22Rv1 (cell line): ENCODE measurements at regions not wholly inside any gene's neighbourhood (a gene's known extent, or its start where the extent isn't known, plus 50 kb on each side); places are given as distances from the start of the nearest gene placed in this dataset.

ENCODE experiments used
- CTCF ChIP-seq: fragments of 450-650 bp; IDR thresholded peaks from 2 replicates; pipeline ENCODE4 v1.5.1; 2017; ENCODE audit warnings: mild to moderate bottlenecking
- ZFX ChIP-seq: fragments of 450-650 bp; IDR thresholded peaks from 2 replicates; pipeline ENCODE4 v1.6.1; 2017; ENCODE audit warnings: antibody characterized with exemption, borderline replicate concordance

GRCh38 chr7:25931156-25931555 is 220.8 kb upstream of the NFE2L3 start:
- no peak for TF ChIP-seq CTCF
- no peak for TF ChIP-seq ZFX
